Panc1 (cell line): ENCODE measurements at regions not wholly inside any gene's neighbourhood (a gene's known extent, or its start where the extent isn't known, plus 50 kb on each side); places are given as distances from the start of the nearest gene placed in this dataset.

Source experiments
- ATAC-seq: fragments of 200-7000 bp; cut with Tn5 transposase; 2 replicates; pipeline ENCODE4 v1.9.1; 2020; ENCODE audit warnings: mild to moderate bottlenecking, moderate library complexity
- BruUV-seq: library from RNA; stranded (reverse); fragments of 400-500 nt; replicated peaks from 2 replicates; lab custom pipeline; 2021; lab: Mats Ljungman, UMichigan
- CTCF ChIA-PET: fragments of 300-600 bp; sonication (Branson Sonifier 250); formaldehyde crosslinking; loops from one replicate; lab custom pipeline; 2022; ENCODE audit warnings: antibody characterized with exemption; lab: Charles Lee
- POLR2A ChIA-PET: fragments of 300-600 bp; sonication (Branson Sonifier 250); formaldehyde crosslinking; loops from one replicate; lab custom pipeline; 2022; ENCODE audit warnings: antibody characterized with exemption; lab: Charles Lee
- DNase-seq: peaks from one replicate; pipeline ENCODE4 v3.0.0-alpha.2; 2010; ENCODE audit warnings: low read depth, low spot score
- H3K27ac ChIP-seq: 2 replicates; pipeline ENCODE4 v1.5.1; 2011; ENCODE audit warnings: mild to moderate bottlenecking, low read length, inconsistent platforms
- H3K27me3 ChIP-seq: fragments of 200-500 bp; sonication (Bioruptor generic); 2 replicates; pipeline ENCODE4 v1.6.0; 2014; ENCODE audit warnings: low read length, inconsistent platforms; ENCODE audit not compliant: control insufficient read depth, insufficient read depth
- H3K36me3 ChIP-seq: fragments of 200-500 bp; sonication (Bioruptor generic); 2 replicates; pipeline ENCODE4 v1.5.1; 2014; ENCODE audit warnings: inconsistent platforms, mild to moderate bottlenecking, low read length, moderate library complexity; ENCODE audit not compliant: control insufficient read depth, insufficient read depth
- H3K4me1 ChIP-seq: 2 replicates; pipeline ENCODE4 v1.5.1; 2011; ENCODE audit warnings: inconsistent platforms, mild to moderate bottlenecking, low read length, moderate library complexity; ENCODE audit not compliant: control insufficient read depth, insufficient read depth
- H3K4me3 ChIP-seq, 2 experiments: 2 replicates each; pipeline ENCODE4 v1.5.1; 2011 to 2012; ENCODE audit warnings: low read depth in 2 of 2, low read length in 2 of 2, mild to moderate bottlenecking in 2 of 2, inconsistent platforms in 1 of 2, moderate library complexity in 1 of 2
- H3K9me3 ChIP-seq: fragments of 200-500 bp; sonication (Bioruptor generic); 2 replicates; pipeline ENCODE4 v1.5.1; 2014; ENCODE audit warnings: low read depth, mild to moderate bottlenecking, inconsistent platforms, low read length, moderate library complexity; ENCODE audit not compliant: control insufficient read depth, insufficient read depth
- CTCF ChIP-seq: fragments of 450-650 bp; IDR thresholded peaks from 2 replicates; pipeline ENCODE4 v1.5.1; 2017; ENCODE audit warnings: mild to moderate bottlenecking
- POLR2AphosphoS5 ChIP-seq: IDR thresholded peaks from 2 replicates; pipeline ENCODE4 v1.6.1; 2012; ENCODE audit warnings: mild to moderate bottlenecking, low read depth, low read length, moderate library complexity
- REST ChIP-seq, 2 experiments: IDR thresholded peaks; 2 replicates each; pipeline ENCODE4 v1.6.1; 2011 to 2012; ENCODE audit warnings: low read depth in 2 of 2, control low read depth in 1 of 2, low read length in 1 of 2, mild to moderate bottlenecking in 1 of 2, moderate library complexity in 1 of 2; ENCODE audit not compliant: insufficient read depth in 1 of 2
- SIN3A ChIP-seq: IDR thresholded peaks from 2 replicates; pipeline ENCODE4 v1.6.1; 2012; ENCODE audit warnings: low read depth, mild to moderate bottlenecking, low read length, moderate library complexity, borderline replicate concordance; ENCODE audit not compliant: insufficient read depth
- TCF7L2 ChIP-seq: IDR thresholded peaks from 2 replicates; pipeline ENCODE4 v1.6.1; 2011; ENCODE audit warnings: mild to moderate bottlenecking, low read depth, low read length, inconsistent platforms
- in situ Hi-C: cut with HindIII; loops from 2 replicates; pipeline ENCODE4 v1.10.0; 2016; ENCODE audit warnings: low sequenced_read_pairs, low pct_unique_long_range_greater_than_20kb
- intact Hi-C: fragments of 100-400 bp; cut with micrococcal nuclease; formaldehyde crosslinking; loops from one replicate; pipeline ENCODE4 v1.10.0; 2022; ENCODE audit not compliant: unreplicated experiment

- Histone ChIP-seq H3K27me3 (no peaks in the 10 kb centered on the region), H3K9me3 (no peaks in the 10 kb centered on the region), H3K4me1 (no peaks in the 10 kb centered on the region), H3K4me3 (no peak overlapping the region), H3K36me3 (no peaks in the 10 kb centered on the region), H3K27ac (no peak overlapping the region)
- DNase-seq (no peak), ATAC-seq (no peak)
- no TSS peak for BruUV-seq
- ChIA-PET POLR2A (no interaction called here), CTCF (no interaction called here)
- intact Hi-C loops, result no loop called here
- in situ Hi-C loops, result no loop called here
- TF ChIP-seq REST (IDR thresholded peaks at IDR 0.05; ENCODE audit: insufficient read depth in 1 of 2, low read depth in 2 of 2, low read length in 1 of 2) (no peak), CTCF (no peak), POLR2AphosphoS5 (no peak)
These were observed 452.6 kb downstream of the TAFA4 start for GRCh38 chr3:68479779-68480178.

GRCh38 chr3:68468695-68469375 is 463.5 kb downstream of the TAFA4 start:
- Histone ChIP-seq H3K4me3 (no peak overlapping the region), H3K36me3 (no peaks in the 10 kb centered on the region), H3K4me1 (no peaks in the 10 kb centered on the region), H3K27ac (no peak overlapping the region), H3K27me3 (no peaks in the 10 kb centered on the region), H3K9me3 (no peaks in the 10 kb centered on the region)
- intact Hi-C loops, result no loop called here
- CTCF ChIA-PET, result no interaction called here
- DNase-seq, result no peak
- no peak for ATAC-seq
- TF ChIP-seq SIN3A (no peak), REST (IDR thresholded peaks at IDR 0.05; ENCODE audit: insufficient read depth in 1 of 2, low read depth in 2 of 2, low read length in 1 of 2) (no peak), TCF7L2 (no peak), POLR2AphosphoS5 (no peak), CTCF (no peak)
- BruUV-seq, result no TSS peak
- POLR2A ChIA-PET, result no interaction called here
- in situ Hi-C loops, result no loop called here
